ENCODE measurements at regions not wholly inside any gene's neighbourhood (a gene's known extent, or its start where the extent isn't known, plus 50 kb on each side); places are given as distances from the start of the nearest gene placed in this dataset.

DNA sequence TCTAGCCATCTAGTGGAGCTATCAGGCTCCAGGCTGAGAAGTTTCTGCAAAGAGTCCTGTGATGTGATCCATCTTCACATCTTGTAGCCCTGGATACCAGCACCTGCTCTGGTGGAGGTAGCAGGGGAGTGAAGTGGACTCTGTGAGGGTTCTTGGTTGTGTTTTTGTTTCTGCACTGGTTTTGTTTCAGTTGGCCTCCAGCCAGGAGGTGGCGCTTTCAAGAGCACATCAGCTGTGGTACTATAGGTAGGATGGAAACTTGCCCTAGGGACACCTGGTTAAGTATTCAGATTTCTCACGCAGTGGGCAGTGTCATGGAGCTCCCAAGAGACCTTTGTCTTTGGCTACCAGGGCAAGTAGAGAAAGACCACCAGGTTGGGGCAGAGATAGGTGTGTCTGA is 257.5 kb upstream of the SLC7A11 start:
- no peak for TF ChIP-seq CTCF (IDR thresholded peaks at IDR 0.05; ENCODE audit: extremely low read depth in 1 of 2, insufficient read depth in 1 of 2, low read depth in 1 of 2, low read length in 2 of 2)
- TF ChIP-seq, protein P1, sequence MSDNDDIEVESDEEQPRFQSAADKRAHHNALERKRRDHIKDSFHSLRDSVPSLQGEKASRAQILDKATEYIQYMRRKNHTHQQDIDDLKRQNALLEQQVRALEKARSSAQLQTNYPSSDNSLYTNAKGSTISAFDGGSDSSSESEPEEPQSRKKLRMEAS (IDR thresholded peaks at IDR 0.05; ENCODE audit: insufficient read depth, insufficient read length): no peak
